ENCODE measurements at regions not wholly inside any gene's neighbourhood (a gene's known extent, or its start where the extent isn't known, plus 50 kb on each side); places are given as distances from the start of the nearest gene placed in this dataset.
A peak's percentile ranks its signal among the peaks of the same experiment; 100 is the strongest.
"Not testable (repeated sequence)": the region's sequence is repeated elsewhere in the genome, so short reads cannot be mapped to it uniquely, and the experiment has no call there.

DNA sequence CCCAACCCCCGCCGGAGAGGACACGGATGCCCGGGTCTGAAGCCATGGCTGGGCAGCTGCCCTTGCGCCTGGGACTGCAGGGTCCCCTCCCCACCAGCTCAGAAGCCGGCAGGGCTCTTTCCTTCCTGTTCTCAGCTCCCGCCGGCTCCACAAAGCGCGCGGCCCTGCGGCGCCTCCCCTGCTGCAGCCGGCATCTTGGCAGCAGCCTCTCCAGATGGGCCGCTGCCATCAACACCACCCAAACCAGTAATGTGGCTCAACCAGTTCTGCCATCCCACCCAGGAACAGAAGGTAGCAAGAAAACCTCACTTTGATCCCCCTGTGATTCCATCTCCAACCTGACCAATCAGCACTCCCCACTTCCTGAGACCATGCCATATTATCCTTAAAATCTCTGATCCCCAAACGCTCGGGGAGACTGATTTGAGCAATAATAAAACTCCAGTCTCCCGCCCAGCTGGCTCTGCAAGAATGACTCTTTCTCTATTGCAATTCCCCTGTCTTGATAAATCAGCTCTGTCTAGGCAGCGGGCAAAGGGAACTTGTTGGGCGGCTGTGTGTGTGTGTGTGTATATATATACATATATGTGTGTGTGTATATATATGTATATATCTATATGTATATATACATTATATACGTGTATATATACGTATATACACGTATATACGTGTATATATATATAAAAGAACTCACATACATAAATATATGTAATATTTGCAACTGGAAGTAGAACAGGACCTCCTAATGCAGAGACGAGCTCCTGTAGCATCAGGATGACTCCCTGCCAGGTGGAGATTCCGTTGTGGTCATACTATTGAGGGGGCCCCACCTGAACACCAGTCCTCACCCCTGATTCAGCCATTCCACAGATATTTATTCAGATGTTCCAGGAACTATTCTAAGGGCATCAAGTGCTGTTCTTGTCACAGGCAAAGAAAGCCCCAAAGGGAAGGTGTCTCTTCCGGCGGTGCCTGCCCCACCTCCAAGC, 1674.9 kb downstream of the SPATA31A7 start:
- H3K9me3 Mint-ChIP-seq (ENCODE audit: insufficient read depth); H3K4me1 Mint-ChIP-seq (ENCODE audit: low read depth); H3K4me3 Mint-ChIP-seq; DNase-seq; H3K36me3 Mint-ChIP-seq (ENCODE audit: low read depth); CTCF ChIA-PET; POLR2A ChIA-PET; H3K27ac Mint-ChIP-seq: not testable (repeated sequence)
- peak; percentile 51 for ATAC-seq
- H3K27me3 Mint-ChIP-seq (ENCODE audit: low read depth) = peaks cover 35% of the 10 kb centered on the region

DNA sequence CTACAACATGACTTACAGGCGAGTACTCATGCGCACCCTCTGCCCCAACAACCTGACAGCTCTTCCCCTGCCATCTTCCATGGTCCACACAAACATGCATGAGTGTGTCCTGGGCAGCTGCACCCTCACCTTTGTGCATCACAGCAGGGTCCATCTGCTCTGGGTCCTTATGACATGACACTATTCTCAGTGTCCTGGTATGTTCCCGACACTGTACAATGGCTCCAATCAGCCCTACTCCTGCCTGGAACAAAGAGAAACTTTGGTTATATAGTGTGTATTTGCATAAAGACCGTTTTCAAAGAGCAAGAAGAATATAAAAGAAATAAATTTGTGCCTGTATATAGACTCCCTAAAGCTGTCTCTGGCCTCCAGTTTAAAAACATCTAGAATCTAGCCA, 1679.2 kb downstream of the SPATA31A7 start:
- H3K36me3 Mint-ChIP-seq (ENCODE audit: low read depth); H3K4me3 Mint-ChIP-seq; CTCF ChIA-PET; H3K27ac Mint-ChIP-seq; H3K9me3 Mint-ChIP-seq (ENCODE audit: insufficient read depth); H3K4me1 Mint-ChIP-seq (ENCODE audit: low read depth); POLR2A ChIA-PET; DNase-seq; ATAC-seq: not testable (repeated sequence)
- H3K27me3 Mint-ChIP-seq (ENCODE audit: low read depth) = peaks cover 33% of the 10 kb centered on the region

- H3K4me3 Mint-ChIP-seq; POLR2A ChIA-PET; ATAC-seq; H3K9me3 Mint-ChIP-seq (ENCODE audit: insufficient read depth); H3K36me3 Mint-ChIP-seq (ENCODE audit: low read depth); H3K4me1 Mint-ChIP-seq (ENCODE audit: low read depth); H3K27ac Mint-ChIP-seq; CTCF ChIA-PET; DNase-seq: not testable (repeated sequence)
- peaks cover 19% of the 10 kb centered on the region for H3K27me3 Mint-ChIP-seq (ENCODE audit: low read depth)
Observed at GRCh38 chr9:62871765-62872164, 1681.9 kb downstream of the SPATA31A7 start.

GRCh38 chr9:62874213-62874612, 1684.4 kb downstream of the SPATA31A7 start:
- POLR2A ChIA-PET; H3K4me3 Mint-ChIP-seq; H3K4me1 Mint-ChIP-seq (ENCODE audit: low read depth); CTCF ChIA-PET; H3K27ac Mint-ChIP-seq; DNase-seq; H3K9me3 Mint-ChIP-seq (ENCODE audit: insufficient read depth); ATAC-seq; H3K36me3 Mint-ChIP-seq (ENCODE audit: low read depth): not testable (repeated sequence)
- peaks cover 19% of the 10 kb centered on the region for H3K27me3 Mint-ChIP-seq (ENCODE audit: low read depth)

DNA sequence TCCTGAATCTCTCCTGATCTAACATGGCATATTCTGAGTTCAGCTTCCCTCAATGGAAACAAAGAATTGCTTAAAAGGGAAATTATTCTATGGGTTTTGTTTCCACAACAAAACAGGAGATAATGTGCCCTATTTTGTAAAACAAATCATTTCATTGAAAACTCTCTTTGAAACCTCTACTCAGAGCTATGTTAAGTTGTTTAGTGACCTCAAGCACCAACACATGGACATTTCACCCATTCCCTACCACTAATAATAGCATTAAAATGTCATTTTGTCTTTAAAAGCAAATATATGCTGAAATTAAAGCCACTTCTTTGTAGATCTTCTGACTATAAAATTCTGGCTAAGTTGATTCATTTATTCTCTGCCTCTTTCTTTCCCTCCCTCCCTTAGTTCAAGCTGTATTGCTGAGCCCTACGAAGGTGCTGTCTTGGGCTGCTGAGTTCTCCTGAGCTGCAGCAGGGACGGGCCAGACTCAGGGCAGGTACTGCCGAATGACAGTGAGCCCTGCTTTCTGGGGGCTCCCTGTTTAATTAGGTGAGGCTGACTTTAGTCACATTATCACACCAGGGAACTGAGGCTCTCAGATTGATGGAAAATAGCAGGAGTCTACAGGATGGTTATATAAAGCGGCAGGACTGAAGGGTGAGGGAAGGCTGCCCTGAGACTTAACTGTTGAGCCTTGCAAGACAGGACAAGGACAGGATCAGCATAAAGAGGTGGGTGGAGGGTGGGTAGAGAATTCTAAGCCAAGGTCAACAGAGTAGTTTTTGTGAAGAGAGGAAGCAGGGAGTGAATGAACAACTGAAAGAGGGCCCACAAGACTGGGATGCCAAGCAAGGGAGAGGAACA, 1685.1 kb downstream of the SPATA31A7 start:
- ATAC-seq; H3K27ac Mint-ChIP-seq; H3K9me3 Mint-ChIP-seq (ENCODE audit: insufficient read depth); DNase-seq; CTCF ChIA-PET; POLR2A ChIA-PET; H3K4me3 Mint-ChIP-seq; H3K4me1 Mint-ChIP-seq (ENCODE audit: low read depth); H3K36me3 Mint-ChIP-seq (ENCODE audit: low read depth): not testable (repeated sequence)
- peaks cover 21% of the 10 kb centered on the region for H3K27me3 Mint-ChIP-seq (ENCODE audit: low read depth)

- DNase-seq; H3K27ac Mint-ChIP-seq; H3K4me3 Mint-ChIP-seq; H3K4me1 Mint-ChIP-seq (ENCODE audit: low read depth); CTCF ChIA-PET; ATAC-seq; H3K9me3 Mint-ChIP-seq (ENCODE audit: insufficient read depth); H3K36me3 Mint-ChIP-seq (ENCODE audit: low read depth); POLR2A ChIA-PET: not testable (repeated sequence)
- H3K27me3 Mint-ChIP-seq (ENCODE audit: low read depth) = peaks cover 11% of the 10 kb centered on the region
Observed at GRCh38 chr9:62877552-62877951, 1687.7 kb downstream of the SPATA31A7 start.

- CTCF ChIA-PET; H3K36me3 Mint-ChIP-seq (ENCODE audit: low read depth); H3K4me1 Mint-ChIP-seq (ENCODE audit: low read depth); H3K27ac Mint-ChIP-seq; DNase-seq; POLR2A ChIA-PET; ATAC-seq; H3K9me3 Mint-ChIP-seq (ENCODE audit: insufficient read depth); H3K4me3 Mint-ChIP-seq: not testable (repeated sequence)
- peaks cover 11% of the 10 kb centered on the region for H3K27me3 Mint-ChIP-seq (ENCODE audit: low read depth)
Observed at GRCh38 chr9:62877987-62878386, 1688.2 kb downstream of the SPATA31A7 start.

GRCh38 chr9:62880453-62880852, 1690.6 kb downstream of the SPATA31A7 start:
- H3K9me3 Mint-ChIP-seq (ENCODE audit: insufficient read depth); CTCF ChIA-PET; H3K27ac Mint-ChIP-seq; H3K36me3 Mint-ChIP-seq (ENCODE audit: low read depth); ATAC-seq; POLR2A ChIA-PET; H3K4me1 Mint-ChIP-seq (ENCODE audit: low read depth); DNase-seq; H3K4me3 Mint-ChIP-seq: not testable (repeated sequence)
- H3K27me3 Mint-ChIP-seq (ENCODE audit: low read depth) = peaks cover 11% of the 10 kb centered on the region

- H3K27me3 Mint-ChIP-seq (ENCODE audit: low read depth) = peaks cover 11% of the 10 kb centered on the region
- CTCF ChIA-PET; ATAC-seq; H3K36me3 Mint-ChIP-seq (ENCODE audit: low read depth); POLR2A ChIA-PET; H3K9me3 Mint-ChIP-seq (ENCODE audit: insufficient read depth); DNase-seq; H3K4me1 Mint-ChIP-seq (ENCODE audit: low read depth); H3K4me3 Mint-ChIP-seq; H3K27ac Mint-ChIP-seq: not testable (repeated sequence)
Observed at GRCh38 chr9:62880971-62881370, 1691.1 kb downstream of the SPATA31A7 start.

DNA sequence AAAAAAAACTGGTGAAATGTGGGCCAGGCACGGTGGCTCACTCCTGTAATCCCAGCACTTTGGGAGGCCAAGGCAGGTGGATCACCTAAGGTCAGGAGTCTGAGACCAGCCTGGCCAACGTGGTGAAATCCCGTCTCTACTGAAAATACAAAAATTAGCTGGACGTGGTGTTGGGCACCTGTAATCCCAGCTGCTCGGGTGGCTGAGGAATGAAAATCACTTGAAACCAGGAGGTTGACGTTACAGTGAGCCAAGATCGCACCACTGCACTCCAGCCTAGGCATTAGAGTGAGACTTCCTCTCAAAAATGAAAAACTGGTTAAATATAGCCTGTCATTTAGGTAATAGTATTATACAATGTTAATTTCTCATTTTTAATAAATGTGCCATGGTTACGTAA, 1692.0 kb downstream of the SPATA31A7 start:
- ATAC-seq; H3K27me3 Mint-ChIP-seq (ENCODE audit: low read depth); H3K27ac Mint-ChIP-seq; H3K4me3 Mint-ChIP-seq; POLR2A ChIA-PET; CTCF ChIA-PET; H3K36me3 Mint-ChIP-seq (ENCODE audit: low read depth); DNase-seq; H3K4me1 Mint-ChIP-seq (ENCODE audit: low read depth); H3K9me3 Mint-ChIP-seq (ENCODE audit: insufficient read depth): not testable (repeated sequence)

GRCh38 chr9:62882717-62883116, 1692.9 kb downstream of the SPATA31A7 start:
- CTCF ChIA-PET; ATAC-seq; H3K27ac Mint-ChIP-seq; H3K27me3 Mint-ChIP-seq (ENCODE audit: low read depth); H3K36me3 Mint-ChIP-seq (ENCODE audit: low read depth); H3K9me3 Mint-ChIP-seq (ENCODE audit: insufficient read depth); POLR2A ChIA-PET; H3K4me3 Mint-ChIP-seq; DNase-seq; H3K4me1 Mint-ChIP-seq (ENCODE audit: low read depth): not testable (repeated sequence)

GRCh38 chr9:62896692-62897091, 1706.9 kb downstream of the SPATA31A7 start:
- H3K4me1 Mint-ChIP-seq (ENCODE audit: low read depth); H3K4me3 Mint-ChIP-seq: not testable (repeated sequence)

More at GRCh38 chr9:62896692-62897091, 1706.9 kb downstream of the SPATA31A7 start:
- ATAC-seq; CTCF ChIA-PET; H3K9me3 Mint-ChIP-seq (ENCODE audit: insufficient read depth); H3K27ac Mint-ChIP-seq; POLR2A ChIA-PET; H3K36me3 Mint-ChIP-seq (ENCODE audit: low read depth); H3K27me3 Mint-ChIP-seq (ENCODE audit: low read depth); DNase-seq: not testable (repeated sequence)
